MM.1S (cell line): ENCODE measurements at regions not wholly inside any gene's neighbourhood (a gene's known extent, or its start where the extent isn't known, plus 50 kb on each side); places are given as distances from the start of the nearest gene placed in this dataset.

ENCODE experiments used
- DNase-seq: peaks from one replicate; pipeline ENCODE4 v3.0.0-alpha.2; 2015
- H2AFZ ChIP-seq: fragments of 300-600 bp; sonication (generic); 2 replicates; pipeline ENCODE4 v1.6.0; 2016; ENCODE audit warnings: antibody characterized with exemption, low read length
- H3F3A ChIP-seq: fragments of 300-600 bp; sonication (generic); 2 replicates; pipeline ENCODE4 v1.6.1; 2016; ENCODE audit warnings: mild to moderate bottlenecking, antibody characterized with exemption, low read length, moderate library complexity, mixed read lengths; ENCODE audit not compliant: insufficient read depth
- H3K27ac ChIP-seq: fragments of 300-600 bp; sonication (generic); 2 replicates; pipeline ENCODE4 v1.5.1; 2016; ENCODE audit warnings: mild to moderate bottlenecking, low read length
- H3K27me3 ChIP-seq: fragments of 300-600 bp; sonication (generic); replicated peaks from 2 replicates; pipeline ENCODE4 v1.6.0; 2016; ENCODE audit warnings: low read length; ENCODE audit not compliant: insufficient read depth
- H3K36me3 ChIP-seq: fragments of 300-600 bp; sonication (generic); replicated peaks from 2 replicates; pipeline ENCODE4 v1.6.1; 2016; ENCODE audit warnings: mild to moderate bottlenecking, low read length, mixed read lengths; ENCODE audit not compliant: insufficient read depth
- H3K4me1 ChIP-seq: fragments of 300-600 bp; sonication (generic); 2 replicates; pipeline ENCODE4 v1.6.1; 2016; ENCODE audit warnings: low read length, mixed read lengths
- H3K4me2 ChIP-seq: fragments of 300-600 bp; sonication (generic); 2 replicates; pipeline ENCODE4 v1.6.0; 2016; ENCODE audit warnings: low read depth, low read length
- H3K4me3 ChIP-seq: fragments of 300-600 bp; sonication (generic); 2 replicates; pipeline ENCODE4 v1.5.1; 2016; ENCODE audit warnings: low read length, mixed read lengths
- H3K79me2 ChIP-seq: fragments of 300-600 bp; sonication (generic); 2 replicates; pipeline ENCODE4 v1.6.1; 2016; ENCODE audit warnings: mixed run types, low read length, mixed read lengths
- H3K9ac ChIP-seq: fragments of 300-600 bp; sonication (generic); 2 replicates; pipeline ENCODE4 v1.6.1; 2016; ENCODE audit warnings: low read length, mixed read lengths
- H3K9me2 ChIP-seq: fragments of 300-600 bp; sonication (generic); replicated peaks from 2 replicates; pipeline ENCODE4 v1.6.1; 2016; ENCODE audit warnings: mild to moderate bottlenecking, low read length, mixed read lengths; ENCODE audit not compliant: insufficient read depth
- H3K9me3 ChIP-seq: fragments of 300-600 bp; sonication (generic); replicated peaks from 2 replicates; pipeline ENCODE4 v1.6.1; 2016; ENCODE audit warnings: mild to moderate bottlenecking, low read length, mixed read lengths; ENCODE audit not compliant: insufficient read depth
- H4K20me1 ChIP-seq: fragments of 300-600 bp; sonication (generic); 2 replicates; pipeline ENCODE4 v1.6.1; 2016; ENCODE audit warnings: mild to moderate bottlenecking, low read length, moderate library complexity, mixed read lengths; ENCODE audit not compliant: insufficient read depth
- CTCF ChIP-seq: fragments of 300-600 bp; sonication (generic); IDR thresholded peaks from 2 replicates; pipeline ENCODE4 v1.5.1; 2016; ENCODE audit warnings: antibody characterized with exemption, low read length, mixed read lengths
- EZH2 ChIP-seq: fragments of 300-600 bp; sonication (generic); optimal IDR thresholded peaks from 2 replicates; pipeline ENCODE3; 2017; ENCODE audit warnings: low read depth, mild to moderate bottlenecking, antibody characterized with exemption, low read length, mixed read lengths
- EZH2phosphoT487 ChIP-seq: fragments of 300-600 bp; sonication (generic); IDR thresholded peaks from 2 replicates; pipeline ENCODE4 v1.6.1; 2018; ENCODE audit warnings: antibody characterized with exemption, low read length

GRCh38 chr11:33514079-33514925, 186.3 kb downstream of the C11orf91 start:
- no peaks in the 10 kb centered on the region for H3K4me1 ChIP-seq
- no peaks in the 10 kb centered on the region for H3K79me2 ChIP-seq
- H3K36me3 ChIP-seq = no peaks in the 10 kb centered on the region
- no peak overlapping the region for H3K27ac ChIP-seq
- H3K4me2 ChIP-seq = no peak overlapping the region
- H3K9me2 ChIP-seq = no peaks in the 10 kb centered on the region
- H4K20me1 ChIP-seq = no peaks in the 10 kb centered on the region
- H3K27me3 ChIP-seq = no peaks in the 10 kb centered on the region
- no peak overlapping the region for H2AFZ ChIP-seq
- no peak overlapping the region for H3K4me3 ChIP-seq
- no peak overlapping the region for H3K9ac ChIP-seq
- H3K9me3 ChIP-seq = no peaks in the 10 kb centered on the region
- TF ChIP-seq EZH2phosphoT487 (no peak), EZH2 (no peak)
- DNase-seq = no peak
- no peaks in the 10 kb centered on the region for H3F3A ChIP-seq

GRCh38 chr11:33509632-33510031, 191.0 kb downstream of the C11orf91 start:
- no peaks in the 10 kb centered on the region for H4K20me1 ChIP-seq
- TF ChIP-seq EZH2phosphoT487 = no peak
- TF ChIP-seq CTCF = no peak
- no peak for TF ChIP-seq EZH2
- H3K27me3 ChIP-seq = no peaks in the 10 kb centered on the region
- no peaks in the 10 kb centered on the region for H3K9me3 ChIP-seq
- no peak overlapping the region for H2AFZ ChIP-seq
- H3K79me2 ChIP-seq = no peaks in the 10 kb centered on the region
- no peaks in the 10 kb centered on the region for H3K4me1 ChIP-seq
- H3K4me3 ChIP-seq = no peak overlapping the region
- H3K27ac ChIP-seq = no peak overlapping the region
- H3K36me3 ChIP-seq = no peaks in the 10 kb centered on the region
- no peaks in the 10 kb centered on the region for H3F3A ChIP-seq
- H3K9me2 ChIP-seq = no peaks in the 10 kb centered on the region
- no peak for DNase-seq
- H3K9ac ChIP-seq = no peak overlapping the region
- no peak overlapping the region for H3K4me2 ChIP-seq

GRCh38 chr11:33507967-33508366, 192.7 kb downstream of the C11orf91 start:
- Histone ChIP-seq H3K4me2 (no peak overlapping the region), H3K4me3 (no peak overlapping the region), H3K79me2 (no peaks in the 10 kb centered on the region), H3K4me1 (no peaks in the 10 kb centered on the region), H4K20me1 (no peaks in the 10 kb centered on the region), H3K27me3 (no peaks in the 10 kb centered on the region), H3K36me3 (no peaks in the 10 kb centered on the region), H3K9me2 (no peaks in the 10 kb centered on the region), H3K27ac (no peak overlapping the region), H3K9ac (no peak overlapping the region), H3F3A (no peaks in the 10 kb centered on the region), H3K9me3 (no peaks in the 10 kb centered on the region), H2AFZ (no peak overlapping the region)
- no peak for TF ChIP-seq CTCF
- no peak for TF ChIP-seq EZH2phosphoT487
- TF ChIP-seq EZH2 = no peak
- no peak for DNase-seq

- no peaks in the 10 kb centered on the region for H4K20me1 ChIP-seq
- no peak for TF ChIP-seq EZH2
- no peak for TF ChIP-seq CTCF
- no peak for TF ChIP-seq EZH2phosphoT487
- H3K4me1 ChIP-seq = no peaks in the 10 kb centered on the region
- no peak overlapping the region for H3K4me2 ChIP-seq
- H2AFZ ChIP-seq = no peak overlapping the region
- H3K27me3 ChIP-seq = no peaks in the 10 kb centered on the region
- H3K79me2 ChIP-seq = no peaks in the 10 kb centered on the region
- no peak overlapping the region for H3K4me3 ChIP-seq
- no peak overlapping the region for H3K27ac ChIP-seq
- no peaks in the 10 kb centered on the region for H3F3A ChIP-seq
- no peak for DNase-seq
- H3K9me2 ChIP-seq = no peaks in the 10 kb centered on the region
- H3K9ac ChIP-seq = no peak overlapping the region
- no peaks in the 10 kb centered on the region for H3K9me3 ChIP-seq
- no peaks in the 10 kb centered on the region for H3K36me3 ChIP-seq
Observed at GRCh38 chr11:33507356-33507755, 193.3 kb downstream of the C11orf91 start.
